PC-3 (cell line): ENCODE measurements at regions not wholly inside any gene's neighbourhood (a gene's known extent, or its start where the extent isn't known, plus 50 kb on each side); places are given as distances from the start of the nearest gene placed in this dataset.
A peak's percentile ranks its signal among the peaks of the same experiment; 100 is the strongest.

Source experiments
- ATAC-seq: fragments of 200-7000 bp; cut with Tn5 transposase; 2 replicates; pipeline ENCODE4 v1.9.1; 2020; ENCODE audit warnings: mild to moderate bottlenecking, moderate library complexity
- BruUV-seq: library from RNA; stranded (reverse); fragments of 400-500 nt; replicated peaks from 2 replicates; lab custom pipeline; 2021; lab: Mats Ljungman, UMichigan
- CTCF ChIA-PET: fragments of 300-600 bp; sonication (Branson Sonifier 250); formaldehyde crosslinking; loops from one replicate; lab custom pipeline; 2022; ENCODE audit warnings: antibody characterized with exemption; lab: Charles Lee
- POLR2A ChIA-PET: fragments of 300-600 bp; sonication (Branson Sonifier 250); formaldehyde crosslinking; loops from one replicate; lab custom pipeline; 2022; ENCODE audit warnings: antibody characterized with exemption; ENCODE audit not compliant: unreplicated experiment; lab: Charles Lee
- DNase-seq: peaks from one replicate; pipeline ENCODE4 v3.0.0-alpha.2; 2015
- H2AFZ ChIP-seq: fragments of 300-600 bp; sonication (generic); 2 replicates; pipeline ENCODE4 v1.6.0; 2016; ENCODE audit warnings: antibody characterized with exemption, low read length
- H3F3A ChIP-seq: fragments of 300-600 bp; sonication (generic); one replicate; pipeline ENCODE4 v1.6.0; 2017; ENCODE audit warnings: antibody characterized with exemption, low read length, control low read depth, mild to moderate bottlenecking; ENCODE audit not compliant: unreplicated experiment
- H3K27ac ChIP-seq: fragments of 300-600 bp; sonication (generic); 2 replicates; pipeline ENCODE4 v1.5.1; 2016; ENCODE audit warnings: mild to moderate bottlenecking, low read length
- H3K27me3 ChIP-seq: fragments of 300-600 bp; sonication (generic); 2 replicates; pipeline ENCODE4 v1.6.1; 2016; ENCODE audit warnings: low read length, mixed read lengths
- H3K36me3 ChIP-seq: fragments of 300-600 bp; sonication (generic); 2 replicates; pipeline ENCODE4 v1.6.1; 2016; ENCODE audit warnings: low read depth, mixed run types, low read length, mixed read lengths
- H3K4me1 ChIP-seq: fragments of 300-600 bp; sonication (generic); 2 replicates; pipeline ENCODE4 v1.5.1; 2016; ENCODE audit warnings: low read length; ENCODE audit not compliant: insufficient read depth
- H3K4me2 ChIP-seq: fragments of 300-600 bp; sonication (generic); 2 replicates; pipeline ENCODE4 v1.6.0; 2016; ENCODE audit warnings: low read length
- H3K4me3 ChIP-seq: fragments of 300-600 bp; sonication (generic); 2 replicates; pipeline ENCODE4 v1.5.1; 2016; ENCODE audit warnings: mild to moderate bottlenecking, low read length, mixed read lengths
- H3K79me2 ChIP-seq: fragments of 300-600 bp; sonication (generic); 2 replicates; pipeline ENCODE4 v1.6.1; 2017; ENCODE audit warnings: low read length, mixed read lengths
- H3K9ac ChIP-seq: fragments of 300-600 bp; sonication (generic); 2 replicates; pipeline ENCODE4 v1.6.0; 2016; ENCODE audit warnings: mild to moderate bottlenecking, low read length
- H3K9me2 ChIP-seq: fragments of 300-600 bp; sonication (generic); replicated peaks from 2 replicates; pipeline ENCODE4 v1.6.1; 2016; ENCODE audit warnings: mixed run types, low read length, mixed read lengths
- H3K9me3 ChIP-seq: fragments of 300-600 bp; sonication (generic); 2 replicates; pipeline ENCODE4 v1.6.1; 2016; ENCODE audit warnings: low read length, mixed read lengths
- H4K20me1 ChIP-seq: fragments of 300-600 bp; sonication (generic); 2 replicates; pipeline ENCODE4 v1.6.1; 2016; ENCODE audit warnings: low read length, mixed read lengths
- CTCF ChIP-seq: fragments of 300-600 bp; sonication (generic); conservative IDR thresholded peaks from 2 replicates; pipeline ENCODE4 v1.5.1; 2017; ENCODE audit warnings: antibody characterized with exemption, low read depth, mild to moderate bottlenecking, low read length
- EZH2 ChIP-seq: fragments of 300-600 bp; sonication (generic); IDR thresholded peaks from one replicate; pipeline ENCODE4 v1.6.1; 2017; ENCODE audit warnings: antibody characterized with exemption, mild to moderate bottlenecking, low read length; ENCODE audit not compliant: unreplicated experiment
- EZH2phosphoT487 ChIP-seq: fragments of 300-600 bp; sonication (generic); IDR thresholded peaks from 2 replicates; pipeline ENCODE4 v1.6.1; 2018; ENCODE audit warnings: mild to moderate bottlenecking, antibody characterized with exemption, low read length, borderline replicate concordance
- intact Hi-C: fragments of 100-400 bp; cut with micrococcal nuclease; formaldehyde crosslinking; loops from 2 replicates; pipeline ENCODE4 v1.9.0; 2023

DNA sequence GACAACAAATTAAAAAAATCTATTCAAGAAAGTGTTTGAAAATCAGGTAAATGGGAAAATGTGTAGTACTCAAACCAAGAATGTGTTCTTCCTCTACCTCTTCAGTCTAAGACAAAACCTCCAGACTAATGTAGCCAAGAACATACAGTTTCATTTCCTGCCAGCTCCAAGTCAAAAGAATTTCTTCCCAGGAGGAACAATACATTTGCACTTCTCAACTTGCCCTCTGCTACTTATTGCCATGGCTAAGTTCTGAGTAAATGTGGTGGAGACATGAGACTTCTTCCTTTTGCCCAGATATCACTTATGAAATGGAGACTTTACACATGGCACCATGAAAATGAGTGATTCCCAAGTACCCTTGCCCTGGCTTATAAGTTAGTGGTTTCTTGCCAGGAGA lies 2112.2 kb upstream of the C9orf72 start:
- no peak for TF ChIP-seq EZH2phosphoT487
- no peak for TF ChIP-seq CTCF
- TF ChIP-seq EZH2, result no peak
- POLR2A ChIA-PET, result no interaction called here
- Histone ChIP-seq H3K27me3 (no peaks in the 10 kb centered on the region), H3K4me3 (no peak overlapping the region), H3K9me2 (no peaks in the 10 kb centered on the region), H3K79me2 (no peaks in the 10 kb centered on the region), H3K9me3 (no peaks in the 10 kb centered on the region), H3F3A (no peaks in the 10 kb centered on the region), H3K36me3 (no peaks in the 10 kb centered on the region), H4K20me1 (no peaks in the 10 kb centered on the region), H2AFZ (no peak overlapping the region), H3K4me2 (no peak overlapping the region), H3K4me1 (no peaks in the 10 kb centered on the region), H3K27ac (no peak overlapping the region), H3K9ac (no peak overlapping the region)
- BruUV-seq, result no TSS peak
- CTCF ChIA-PET, result no interaction called here
- intact Hi-C loops, result no loop called here
- ATAC-seq (no peak), DNase-seq (no peak)

GRCh38 chr9:29691145-29691544 lies 2117.9 kb upstream of the C9orf72 start:
- no peak overlapping the region for H3K4me2 ChIP-seq
- BruUV-seq, result no TSS peak
- H3K36me3 ChIP-seq, result no peaks in the 10 kb centered on the region
- no peaks in the 10 kb centered on the region for H3K27me3 ChIP-seq
- no peak overlapping the region for H3K9ac ChIP-seq
- no peak for DNase-seq
- no peaks in the 10 kb centered on the region for H3K79me2 ChIP-seq
- H3K9me3 ChIP-seq, result no peaks in the 10 kb centered on the region
- no peaks in the 10 kb centered on the region for H3K9me2 ChIP-seq
- no peaks in the 10 kb centered on the region for H3F3A ChIP-seq
- H3K4me3 ChIP-seq, result no peak overlapping the region
- intact Hi-C loops, result loop anchor here (5.0 kb wide), 1 partner anchor 404 kb away; no protein-coding TSS in a partner anchor
- H3K27ac ChIP-seq, result no peak overlapping the region
- no peak for ATAC-seq
- H3K4me1 ChIP-seq, result no peaks in the 10 kb centered on the region
- CTCF ChIA-PET, result no interaction called here
- H2AFZ ChIP-seq, result no peak overlapping the region
- POLR2A ChIA-PET, result no interaction called here
- no peak for TF ChIP-seq EZH2phosphoT487
- TF ChIP-seq EZH2, result no peak
- no peak for TF ChIP-seq CTCF
- no peaks in the 10 kb centered on the region for H4K20me1 ChIP-seq

DNA sequence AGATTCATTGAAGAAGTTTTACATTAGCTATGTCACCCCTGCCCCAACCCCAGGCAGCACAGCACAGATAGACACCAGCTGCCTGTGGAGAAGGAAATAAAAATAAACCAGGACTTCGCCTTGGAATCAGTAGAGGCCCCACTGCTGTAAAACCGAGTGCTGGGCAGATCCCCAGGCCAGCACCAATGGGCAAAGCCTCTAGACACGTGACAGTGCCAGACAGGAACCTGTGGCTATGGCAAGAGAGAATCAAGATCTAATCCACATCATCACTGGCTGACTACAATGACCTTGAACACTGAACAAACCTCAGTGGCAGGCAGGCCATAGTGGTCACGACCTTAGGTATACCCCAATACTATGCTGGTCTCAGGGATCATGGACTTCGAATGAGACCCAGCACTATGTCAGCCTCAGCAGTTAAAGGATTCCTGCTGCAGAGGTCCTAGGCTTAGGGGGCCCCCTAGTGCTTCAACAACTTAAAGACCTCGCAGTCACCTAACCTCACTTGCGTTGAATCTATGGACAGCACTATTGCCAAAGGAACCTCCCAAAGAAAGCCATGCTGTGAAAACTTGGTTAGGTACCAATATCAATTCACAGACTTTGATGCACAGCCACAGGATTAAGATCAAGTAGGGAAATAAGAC lies 2118.6 kb upstream of the C9orf72 start:
- no TSS peak for BruUV-seq
- Histone ChIP-seq H4K20me1 (no peaks in the 10 kb centered on the region), H3K36me3 (no peaks in the 10 kb centered on the region), H3F3A (no peaks in the 10 kb centered on the region), H3K4me3 (no peak overlapping the region), H3K9ac (no peak overlapping the region), H3K27me3 (no peaks in the 10 kb centered on the region), H3K4me1 (peaks cover 4% of the 10 kb centered on the region), H3K9me3 (no peaks in the 10 kb centered on the region), H3K79me2 (no peaks in the 10 kb centered on the region), H3K9me2 (no peaks in the 10 kb centered on the region), H3K27ac (no peak overlapping the region), H3K4me2 (no peak overlapping the region), H2AFZ (no peak overlapping the region)
- intact Hi-C loops, result loop anchor here (5.0 kb wide), 1 partner anchor 405 kb away; no protein-coding TSS in a partner anchor
- ChIA-PET POLR2A (no interaction called here), CTCF (no interaction called here)
- no peak for TF ChIP-seq EZH2phosphoT487
- TF ChIP-seq CTCF, result peak; percentile 73
- no peak for TF ChIP-seq EZH2
- DNase-seq (peak; percentile 63), ATAC-seq (peak; percentile 53; the same call in 1 of the 2 replicates)
